WERI-Rb-1 (cell line): ENCODE measurements at regions not wholly inside any gene's neighbourhood (a gene's known extent, or its start where the extent isn't known, plus 50 kb on each side); places are given as distances from the start of the nearest gene placed in this dataset.

Experiments
- DNase-seq: peaks from one replicate; pipeline ENCODE4 v3.0.0-alpha.2; 2020
- H3K27ac ChIP-seq: fragments of 250-450 bp; sonication (Bioruptor Pico); 2 replicates; pipeline ENCODE4 v1.5.1; 2020; ENCODE audit warnings: mild to moderate bottlenecking, moderate library complexity
- H3K27me3 ChIP-seq: fragments of 250-450 bp; sonication (Bioruptor Pico); 2 replicates; pipeline ENCODE4 v1.5.1; 2021; ENCODE audit warnings: mild to moderate bottlenecking, low read depth, moderate library complexity; ENCODE audit not compliant: insufficient read depth, severe bottlenecking
- H3K36me3 ChIP-seq: fragments of 250-450 bp; sonication (Bioruptor Pico); 2 replicates; pipeline ENCODE4 v1.5.1; 2020; ENCODE audit warnings: mild to moderate bottlenecking, moderate library complexity
- H3K4me3 ChIP-seq: 2 replicates; pipeline ENCODE4 v1.5.1; 2011; ENCODE audit warnings: low read depth, mild to moderate bottlenecking, control low read depth, low read length
- H3K9me3 ChIP-seq: fragments of 250-450 bp; sonication (Bioruptor Pico); 2 replicates; pipeline ENCODE4 v1.5.1; 2021; ENCODE audit warnings: mild to moderate bottlenecking, moderate library complexity; ENCODE audit not compliant: severe bottlenecking
- TF ChIP-seq, protein P1 (sequence below): IDR thresholded peaks from 2 replicates; pipeline ENCODE4 v1.5.1; 2011; ENCODE audit warnings: low read depth, mild to moderate bottlenecking, control low read depth, inconsistent platforms, low read length

DNA sequence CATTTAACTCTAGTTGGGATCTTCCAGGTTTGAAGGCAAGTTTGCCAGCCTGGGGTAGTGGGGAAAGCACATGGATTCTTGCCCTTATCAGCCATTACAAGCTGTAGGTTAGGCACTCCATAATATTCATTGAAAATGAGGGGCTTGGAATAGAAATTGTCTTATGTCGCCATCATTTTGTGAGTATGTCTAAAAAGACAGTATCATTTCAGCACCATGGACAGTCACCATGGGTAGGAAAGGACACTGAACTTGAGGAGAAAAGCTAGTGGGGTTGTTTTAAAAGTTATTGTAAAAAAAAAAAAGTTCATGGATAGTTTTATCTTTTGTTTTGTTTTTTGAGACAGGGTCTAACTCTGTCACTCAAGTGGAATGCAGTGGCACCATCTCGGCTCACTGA is 356.1 kb downstream of the HNRNPD start:
- H3K4me3 ChIP-seq, result no peak overlapping the region
- no peak for DNase-seq
- TF ChIP-seq, protein P1, sequence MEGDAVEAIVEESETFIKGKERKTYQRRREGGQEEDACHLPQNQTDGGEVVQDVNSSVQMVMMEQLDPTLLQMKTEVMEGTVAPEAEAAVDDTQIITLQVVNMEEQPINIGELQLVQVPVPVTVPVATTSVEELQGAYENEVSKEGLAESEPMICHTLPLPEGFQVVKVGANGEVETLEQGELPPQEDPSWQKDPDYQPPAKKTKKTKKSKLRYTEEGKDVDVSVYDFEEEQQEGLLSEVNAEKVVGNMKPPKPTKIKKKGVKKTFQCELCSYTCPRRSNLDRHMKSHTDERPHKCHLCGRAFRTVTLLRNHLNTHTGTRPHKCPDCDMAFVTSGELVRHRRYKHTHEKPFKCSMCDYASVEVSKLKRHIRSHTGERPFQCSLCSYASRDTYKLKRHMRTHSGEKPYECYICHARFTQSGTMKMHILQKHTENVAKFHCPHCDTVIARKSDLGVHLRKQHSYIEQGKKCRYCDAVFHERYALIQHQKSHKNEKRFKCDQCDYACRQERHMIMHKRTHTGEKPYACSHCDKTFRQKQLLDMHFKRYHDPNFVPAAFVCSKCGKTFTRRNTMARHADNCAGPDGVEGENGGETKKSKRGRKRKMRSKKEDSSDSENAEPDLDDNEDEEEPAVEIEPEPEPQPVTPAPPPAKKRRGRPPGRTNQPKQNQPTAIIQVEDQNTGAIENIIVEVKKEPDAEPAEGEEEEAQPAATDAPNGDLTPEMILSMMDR, result no peak
- H3K36me3 ChIP-seq, result no peaks in the 10 kb centered on the region
- H3K27ac ChIP-seq, result no peak overlapping the region
- H3K27me3 ChIP-seq, result no peaks in the 10 kb centered on the region
- H3K9me3 ChIP-seq, result no peaks in the 10 kb centered on the region

DNA sequence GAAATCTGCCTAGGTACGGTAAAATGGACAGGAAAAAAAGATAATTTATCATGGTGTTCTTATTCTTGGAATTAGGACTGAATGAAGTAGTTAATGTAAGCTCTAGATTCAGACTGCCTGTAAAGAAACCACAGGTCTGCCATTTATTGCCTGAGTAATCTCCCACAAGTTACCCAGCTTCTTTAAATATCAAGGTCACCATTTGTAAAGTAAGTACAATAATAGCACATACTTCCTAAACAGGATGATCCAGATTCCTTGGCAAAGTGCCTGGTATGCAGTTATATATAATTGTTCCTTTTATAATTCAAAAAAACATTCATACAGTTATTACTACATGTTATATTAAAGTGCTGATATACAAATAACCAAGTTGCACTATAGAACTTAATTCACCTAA is 368.6 kb downstream of the HNRNPD start:
- no peaks in the 10 kb centered on the region for H3K27me3 ChIP-seq
- TF ChIP-seq, protein P1, result no peak
- H3K9me3 ChIP-seq, result no peaks in the 10 kb centered on the region
- no peaks in the 10 kb centered on the region for H3K36me3 ChIP-seq
- DNase-seq, result no peak
- no peak overlapping the region for H3K4me3 ChIP-seq
- no peak overlapping the region for H3K27ac ChIP-seq

DNA sequence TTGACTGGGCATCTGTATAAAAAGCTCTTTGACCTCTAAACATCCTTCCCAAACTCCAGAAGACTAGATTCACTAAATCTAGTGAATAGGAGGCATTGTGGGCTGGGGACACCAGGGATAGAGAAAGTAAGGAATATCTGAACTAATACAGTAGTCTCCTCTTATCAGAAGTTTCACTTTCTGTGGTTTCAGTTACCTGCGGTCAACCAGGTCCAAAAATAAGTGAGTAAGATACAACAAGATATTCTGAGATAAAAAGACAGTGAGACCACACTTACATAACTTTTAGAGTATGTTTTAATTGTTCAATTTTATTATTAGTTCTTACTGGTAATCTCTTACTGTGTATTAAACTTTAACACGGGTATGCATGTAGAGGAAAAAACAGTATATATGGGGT is 376.5 kb downstream of the HNRNPD start:
- DNase-seq, result no peak
- H3K27me3 ChIP-seq, result no peaks in the 10 kb centered on the region
- no peaks in the 10 kb centered on the region for H3K36me3 ChIP-seq
- no peak overlapping the region for H3K27ac ChIP-seq
- H3K4me3 ChIP-seq, result no peak overlapping the region
- TF ChIP-seq, protein P1, result no peak
- H3K9me3 ChIP-seq, result no peaks in the 10 kb centered on the region

DNA sequence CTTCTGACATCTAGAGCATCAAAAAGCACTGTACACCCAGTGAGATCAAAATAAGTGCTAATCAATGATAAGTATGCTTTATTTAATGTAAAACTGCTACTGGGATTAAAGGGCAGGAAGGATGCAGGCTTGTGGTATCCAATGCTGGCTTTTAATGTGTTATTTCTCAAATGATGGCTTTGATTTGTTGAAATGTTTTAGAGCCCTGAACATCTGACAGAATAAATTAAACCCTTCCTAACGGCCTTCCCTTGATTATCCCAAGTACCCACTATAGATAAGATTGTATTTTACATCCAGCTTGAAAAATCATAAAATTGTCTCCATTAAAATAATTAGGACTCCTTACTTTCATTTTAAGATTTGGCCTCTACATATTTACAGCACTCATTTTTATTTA is 382.9 kb downstream of the HNRNPD start:
- Histone ChIP-seq H3K36me3 (no peaks in the 10 kb centered on the region), H3K27me3 (no peaks in the 10 kb centered on the region), H3K4me3 (no peak overlapping the region), H3K27ac (no peak overlapping the region), H3K9me3 (no peaks in the 10 kb centered on the region)
- DNase-seq, result no peak
- TF ChIP-seq, protein P1, result no peak

DNA sequence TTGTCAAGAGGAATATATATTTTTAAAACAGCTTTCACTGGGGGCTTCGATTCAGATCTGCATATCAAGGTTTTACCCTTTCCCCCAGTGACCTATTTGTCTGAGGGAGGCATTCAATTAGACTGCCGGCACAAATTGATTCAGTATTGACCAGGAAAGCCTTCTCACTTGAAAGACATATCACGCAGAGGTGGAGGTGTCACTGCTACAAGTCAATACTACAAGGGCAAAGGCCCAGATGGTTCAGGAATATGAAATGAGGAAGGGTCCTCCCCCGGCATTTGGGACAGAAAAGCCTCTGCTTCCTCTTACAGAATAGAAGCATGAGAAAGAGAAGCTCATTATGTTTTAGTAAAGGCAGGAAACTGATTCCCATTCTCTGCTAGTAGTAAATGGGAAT is 383.6 kb downstream of the HNRNPD start:
- Histone ChIP-seq H3K9me3 (no peaks in the 10 kb centered on the region), H3K36me3 (no peaks in the 10 kb centered on the region), H3K27me3 (no peaks in the 10 kb centered on the region), H3K4me3 (no peak overlapping the region), H3K27ac (no peak overlapping the region)
- TF ChIP-seq, protein P1, result no peak
- DNase-seq, result no peak

DNA sequence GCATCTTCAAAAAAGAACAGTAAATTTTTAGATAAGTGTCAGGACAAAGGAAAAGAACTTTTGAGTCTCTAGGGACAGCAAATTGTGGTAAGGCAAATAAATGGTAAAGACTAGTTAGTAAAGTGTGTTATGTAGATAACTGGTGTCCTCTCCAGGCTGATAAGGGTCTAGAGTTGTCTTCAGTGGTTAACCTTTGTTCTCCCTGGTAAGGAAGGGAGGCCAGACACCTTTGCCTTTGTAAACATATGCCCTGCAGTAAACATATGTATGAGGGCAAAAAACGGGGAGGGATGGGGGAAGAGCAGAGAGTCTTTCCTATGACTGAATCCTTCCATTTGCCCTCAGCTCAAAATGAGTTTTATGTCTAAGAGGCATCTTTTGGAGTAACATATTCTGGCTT is 384.6 kb downstream of the HNRNPD start:
- TF ChIP-seq, protein P1, result no peak

More for the DNA sequence above, 384.6 kb downstream of the HNRNPD start:
- H3K36me3 ChIP-seq, result no peaks in the 10 kb centered on the region
- no peaks in the 10 kb centered on the region for H3K9me3 ChIP-seq
- H3K27me3 ChIP-seq, result no peaks in the 10 kb centered on the region
- H3K4me3 ChIP-seq, result no peak overlapping the region
- no peak for DNase-seq
- H3K27ac ChIP-seq, result no peak overlapping the region
